CD4-positive, alpha-beta T cell (primary cell): ENCODE measurements at regions not wholly inside any gene's neighbourhood (a gene's known extent, or its start where the extent isn't known, plus 50 kb on each side); places are given as distances from the start of the nearest gene placed in this dataset.
"Not testable (repeated sequence)": the region's sequence is repeated elsewhere in the genome, so short reads cannot be mapped to it uniquely, and the experiment has no call there.

Experiments used
- ATAC-seq: fragments of 200-7000 bp; cut with Tn5 transposase; one replicate; pipeline ENCODE4 v1.10.0; 2022; ENCODE audit warnings: mild to moderate bottlenecking; ENCODE audit not compliant: poor library complexity
- CTCF ChIA-PET: fragments of 350-600 bp; sonication (Branson Sonifier 250); formaldehyde crosslinking; loops from one replicate; lab custom pipeline; 2021; ENCODE audit warnings: antibody characterized with exemption, inconsistent platforms; lab: Charles Lee
- POLR2A ChIA-PET: fragments of 350-600 bp; sonication (Branson Sonifier 250); formaldehyde crosslinking; loops from one replicate; lab custom pipeline; 2021; ENCODE audit warnings: antibody characterized with exemption, inconsistent platforms; lab: Charles Lee
- DNase-seq, 14 experiments: peaks; one replicate each; pipeline ENCODE4 v3.0.0-alpha.2; 2013 to 2020; ENCODE audit warnings: mixed read lengths in 2 of 14
- H3K27ac ChIP-seq, 2 donors: one replicate each; pipeline versions ENCODE4 v1.5.1 to v1.7.0; 2013; ENCODE audit warnings: low read length in 2 of 2, low read depth in 1 of 2, mild to moderate bottlenecking in 1 of 2
- H3K27me3 ChIP-seq, 2 experiments: 1 replicate in 1 of 2; 2 replicates in 1 of 2; pipeline versions ENCODE4 v1.6.1 to v1.7.0; 2013; ENCODE audit warnings: low read length in 2 of 2, control low read depth in 1 of 2, mild to moderate bottlenecking in 1 of 2, moderate library complexity in 1 of 2; ENCODE audit not compliant: insufficient read depth in 2 of 2, control insufficient read depth in 1 of 2
- H3K36me3 ChIP-seq: one replicate; pipeline ENCODE4 v1.6.1; 2013; ENCODE audit warnings: low read length, control low read depth; ENCODE audit not compliant: insufficient read depth
- H3K4me1 ChIP-seq: one replicate; pipeline ENCODE4 v1.6.1; 2013; ENCODE audit warnings: low read length, control low read depth; ENCODE audit not compliant: insufficient read depth
- H3K4me3 ChIP-seq: one replicate; pipeline ENCODE4 v1.5.1; 2013; ENCODE audit warnings: mild to moderate bottlenecking, low read length, moderate library complexity
- H3K9me3 ChIP-seq, 2 experiments: 1 replicate in 1 of 2; 2 replicates in 1 of 2; pipeline versions ENCODE4 v1.6.1 to v1.7.0; 2013; ENCODE audit warnings: low read length in 2 of 2, mild to moderate bottlenecking in 2 of 2, control low read depth in 1 of 2, moderate library complexity in 1 of 2; ENCODE audit not compliant: control insufficient read depth in 1 of 2, insufficient read depth in 1 of 2
- H3K27ac Mint-ChIP-seq: one replicate; pipeline ENCODE4 v1.8.0; 2020; ENCODE audit warnings: mixed read lengths
- H3K27me3 Mint-ChIP-seq: one replicate; pipeline ENCODE4 v1.8.0; 2021; ENCODE audit warnings: mixed read lengths
- H3K36me3 Mint-ChIP-seq: one replicate; pipeline ENCODE4 v1.8.0; 2021; ENCODE audit warnings: low read depth, mixed read lengths
- H3K4me1 Mint-ChIP-seq: one replicate; pipeline ENCODE4 v1.8.0; 2021; ENCODE audit warnings: low read depth, mixed read lengths
- H3K4me3 Mint-ChIP-seq: one replicate; pipeline ENCODE4 v1.8.0; 2020; ENCODE audit warnings: mild to moderate bottlenecking, mixed read lengths
- H3K9me3 Mint-ChIP-seq: one replicate; pipeline ENCODE4 v1.8.0; 2020; ENCODE audit warnings: mixed read lengths
- intact Hi-C, 2 experiments: fragments of 100-400 bp; cut with DNase I in 1 of 2; cut with micrococcal nuclease in 1 of 2; formaldehyde crosslinking; loops; one replicate each; pipeline versions ENCODE4 v1.15.1 to v1.9.0; 2023 to 2025; cut with DNase I, micrococcal nuclease
- TF ChIP-seq, protein P1 (sequence below): fragments of 200-600 bp; IDR thresholded peaks from one replicate; pipeline ENCODE4 v1.8.0; 2022; ENCODE audit warnings: antibody characterized with exemption, mild to moderate bottlenecking

DNA sequence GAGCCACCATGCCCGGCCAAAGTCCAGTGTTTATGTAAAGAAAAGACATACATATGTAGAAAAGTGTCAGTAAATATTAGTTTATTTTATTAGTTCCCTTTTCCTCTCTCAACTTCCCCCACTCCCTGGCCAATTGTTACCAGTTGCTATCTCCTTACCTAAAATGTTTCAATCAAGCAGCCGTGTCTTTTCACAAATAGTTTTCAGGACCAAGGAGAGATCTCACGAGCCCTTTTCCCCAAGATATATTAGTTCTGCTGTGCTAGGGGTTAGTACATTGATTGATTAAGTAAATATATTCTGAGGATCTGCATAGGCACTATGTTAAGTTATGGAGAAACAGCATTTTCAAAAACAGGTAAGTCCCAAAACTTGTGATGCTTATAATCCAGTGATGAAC is 87.4 kb downstream of the ZIC4 start:
- intact Hi-C loops = no loop called here
- POLR2A ChIA-PET = no interaction called here
- ATAC-seq = no peak
- H3K4me1 ChIP-seq = no peaks in the 10 kb centered on the region
- Mint-ChIP-seq H3K27ac (no peak overlapping the region), H3K4me3 (no peak overlapping the region), H3K27me3 (no peaks in the 10 kb centered on the region), H3K36me3 (no peaks in the 10 kb centered on the region), H3K4me1 (no peaks in the 10 kb centered on the region), H3K9me3 (no peaks in the 10 kb centered on the region)
- peaks cover 0 to 5% of the 10 kb centered on the region in 2 experiments for H3K9me3 ChIP-seq
- H3K4me3 ChIP-seq = no peak overlapping the region
- no peaks in the 10 kb centered on the region for H3K27me3 ChIP-seq
- DNase-seq = no peak
- no peak overlapping the region for H3K27ac ChIP-seq
- no peaks in the 10 kb centered on the region for H3K36me3 ChIP-seq
- CTCF ChIA-PET = no interaction called here
- TF ChIP-seq, protein P1, sequence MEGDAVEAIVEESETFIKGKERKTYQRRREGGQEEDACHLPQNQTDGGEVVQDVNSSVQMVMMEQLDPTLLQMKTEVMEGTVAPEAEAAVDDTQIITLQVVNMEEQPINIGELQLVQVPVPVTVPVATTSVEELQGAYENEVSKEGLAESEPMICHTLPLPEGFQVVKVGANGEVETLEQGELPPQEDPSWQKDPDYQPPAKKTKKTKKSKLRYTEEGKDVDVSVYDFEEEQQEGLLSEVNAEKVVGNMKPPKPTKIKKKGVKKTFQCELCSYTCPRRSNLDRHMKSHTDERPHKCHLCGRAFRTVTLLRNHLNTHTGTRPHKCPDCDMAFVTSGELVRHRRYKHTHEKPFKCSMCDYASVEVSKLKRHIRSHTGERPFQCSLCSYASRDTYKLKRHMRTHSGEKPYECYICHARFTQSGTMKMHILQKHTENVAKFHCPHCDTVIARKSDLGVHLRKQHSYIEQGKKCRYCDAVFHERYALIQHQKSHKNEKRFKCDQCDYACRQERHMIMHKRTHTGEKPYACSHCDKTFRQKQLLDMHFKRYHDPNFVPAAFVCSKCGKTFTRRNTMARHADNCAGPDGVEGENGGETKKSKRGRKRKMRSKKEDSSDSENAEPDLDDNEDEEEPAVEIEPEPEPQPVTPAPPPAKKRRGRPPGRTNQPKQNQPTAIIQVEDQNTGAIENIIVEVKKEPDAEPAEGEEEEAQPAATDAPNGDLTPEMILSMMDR = no peak

DNA sequence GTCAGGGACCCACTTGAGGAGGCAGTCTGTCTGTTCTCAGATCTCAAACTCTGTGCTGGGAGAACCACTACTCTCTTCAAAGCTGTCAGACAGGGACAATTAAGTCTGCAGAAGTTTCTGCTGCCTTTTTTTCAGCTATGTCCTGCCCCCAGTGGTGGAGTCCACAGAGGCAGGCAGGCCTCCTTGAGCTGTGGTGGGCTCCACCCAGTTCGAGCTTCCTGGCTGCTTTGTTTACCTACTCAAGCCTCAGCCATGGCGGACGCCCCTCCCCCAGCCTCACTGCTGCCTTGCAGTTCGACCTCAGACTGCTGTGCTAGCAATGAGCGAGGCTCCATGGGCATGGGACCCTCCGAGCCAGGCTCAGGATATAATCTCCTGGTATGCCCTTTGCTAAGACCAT is 89.3 kb downstream of the ZIC4 start:
- H3K4me3 Mint-ChIP-seq, H3K36me3 Mint-ChIP-seq, H3K27ac ChIP-seq, H3K9me3 ChIP-seq, DNase-seq, H3K4me1 ChIP-seq, H3K36me3 ChIP-seq, POLR2A ChIA-PET, H3K27me3 ChIP-seq, intact Hi-C loops, H3K4me3 ChIP-seq, H3K27ac Mint-ChIP-seq, H3K27me3 Mint-ChIP-seq, H3K4me1 Mint-ChIP-seq, ATAC-seq, H3K9me3 Mint-ChIP-seq, CTCF ChIA-PET: not testable (repeated sequence)

DNA sequence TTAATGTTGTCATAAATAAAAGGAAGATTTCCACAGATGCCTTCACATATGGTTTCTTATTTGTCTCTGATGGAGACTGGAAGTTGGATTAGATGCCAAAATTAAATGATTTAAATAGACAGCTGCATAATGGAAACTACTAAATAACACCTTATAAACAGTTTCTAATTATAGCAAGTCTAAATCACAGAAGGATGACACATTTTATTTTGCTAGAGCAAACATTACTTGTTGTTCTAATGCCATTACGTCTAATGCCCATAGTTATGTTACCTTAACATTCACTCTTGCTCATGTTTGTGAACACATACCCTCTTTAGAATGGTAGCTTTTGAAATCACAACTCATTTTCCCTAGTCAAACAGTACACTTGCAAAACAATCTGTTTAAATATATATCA is 92.8 kb downstream of the ZIC4 start:
- Mint-ChIP-seq H3K4me3 (no peak overlapping the region), H3K27me3 (no peaks in the 10 kb centered on the region), H3K4me1 (no peaks in the 10 kb centered on the region), H3K27ac (no peak overlapping the region), H3K9me3 (no peaks in the 10 kb centered on the region), H3K36me3 (no peaks in the 10 kb centered on the region)
- no peak for ATAC-seq
- H3K27ac ChIP-seq = no peak overlapping the region
- DNase-seq = no peak
- ChIA-PET CTCF (no interaction called here), POLR2A (no interaction called here)
- intact Hi-C loops = no loop called here
- TF ChIP-seq, protein P1 = no peak
- no peak overlapping the region for H3K4me3 ChIP-seq
- peaks cover 0 to 5% of the 10 kb centered on the region in 2 experiments for H3K9me3 ChIP-seq
- H3K4me1 ChIP-seq = no peaks in the 10 kb centered on the region
- H3K36me3 ChIP-seq = no peaks in the 10 kb centered on the region
- no peaks in the 10 kb centered on the region for H3K27me3 ChIP-seq

DNA sequence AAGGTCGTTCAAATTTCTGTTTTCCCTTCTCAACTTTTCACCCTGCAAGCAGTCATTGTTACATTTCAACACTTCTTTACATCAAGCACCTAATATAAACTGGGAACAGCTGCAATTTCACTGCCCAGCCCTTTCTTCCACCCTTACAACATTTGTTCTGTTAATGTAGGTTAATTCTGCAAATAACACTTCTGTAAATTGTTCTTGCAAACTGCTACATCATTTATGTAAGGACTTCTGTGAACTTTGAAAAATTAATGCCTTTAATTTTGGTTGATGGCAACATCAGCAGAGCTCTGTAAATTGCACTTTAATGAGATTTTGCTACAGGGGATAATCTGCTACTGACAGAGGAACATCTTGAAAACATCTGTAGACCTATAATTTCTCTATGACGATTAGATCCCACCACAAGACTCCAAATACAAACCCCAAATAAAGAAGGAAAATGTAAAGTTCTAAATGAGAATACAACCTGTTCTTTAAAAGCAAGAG is 93.5 kb downstream of the ZIC4 start:
- H3K9me3 ChIP-seq = peaks cover 0 to 5% of the 10 kb centered on the region in 2 experiments
- H3K4me1 ChIP-seq = no peaks in the 10 kb centered on the region
- H3K27ac Mint-ChIP-seq = no peak overlapping the region
- no peak overlapping the region for H3K4me3 ChIP-seq
- no peaks in the 10 kb centered on the region for H3K27me3 Mint-ChIP-seq
- H3K9me3 Mint-ChIP-seq = no peaks in the 10 kb centered on the region
- DNase-seq (no peak), ATAC-seq (no peak)
- no peak overlapping the region for H3K4me3 Mint-ChIP-seq
- no peak overlapping the region for H3K27ac ChIP-seq
- H3K36me3 Mint-ChIP-seq = no peaks in the 10 kb centered on the region
- TF ChIP-seq, protein P1 = no peak
- H3K36me3 ChIP-seq = no peaks in the 10 kb centered on the region
- intact Hi-C loops = no loop called here
- H3K4me1 Mint-ChIP-seq = no peaks in the 10 kb centered on the region
- ChIA-PET POLR2A (no interaction called here), CTCF (no interaction called here)
- no peaks in the 10 kb centered on the region for H3K27me3 ChIP-seq
